GF-D8 (cell line): ENCODE measurements at regions not wholly inside any gene's neighbourhood (a gene's known extent, or its start where the extent isn't known, plus 50 kb on each side); places are given as distances from the start of the nearest gene placed in this dataset.
"Not testable (repeated sequence)": the region's sequence is repeated elsewhere in the genome, so short reads cannot be mapped to it uniquely, and the experiment has no call there.

Source experiments
- DNase-seq: peaks from one replicate; lab custom pipeline; 2025; lab: John Stamatoyannopoulos, UW

DNA sequence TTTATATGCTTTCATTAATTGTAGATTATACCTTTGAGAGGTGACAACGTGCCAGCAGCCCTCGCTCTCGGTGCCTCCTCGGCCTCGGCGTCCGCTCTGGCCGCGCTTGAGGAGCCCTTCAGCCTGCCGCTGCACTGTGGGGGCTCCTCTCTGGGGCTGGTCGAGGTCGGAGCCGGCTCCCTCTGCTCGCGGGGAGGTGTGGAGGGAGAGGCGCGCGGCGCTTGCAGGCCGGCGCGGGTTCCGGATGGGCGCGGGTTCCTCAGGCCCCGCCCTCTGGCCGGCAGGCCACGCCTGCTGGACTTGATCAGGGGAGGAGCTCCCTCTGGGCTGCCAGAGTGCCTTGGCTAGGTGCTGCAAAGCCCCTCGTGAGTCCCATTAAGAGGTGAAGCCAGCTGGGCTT is 321.1 kb upstream of the PCDH18 start:
- no peak for DNase-seq

DNA sequence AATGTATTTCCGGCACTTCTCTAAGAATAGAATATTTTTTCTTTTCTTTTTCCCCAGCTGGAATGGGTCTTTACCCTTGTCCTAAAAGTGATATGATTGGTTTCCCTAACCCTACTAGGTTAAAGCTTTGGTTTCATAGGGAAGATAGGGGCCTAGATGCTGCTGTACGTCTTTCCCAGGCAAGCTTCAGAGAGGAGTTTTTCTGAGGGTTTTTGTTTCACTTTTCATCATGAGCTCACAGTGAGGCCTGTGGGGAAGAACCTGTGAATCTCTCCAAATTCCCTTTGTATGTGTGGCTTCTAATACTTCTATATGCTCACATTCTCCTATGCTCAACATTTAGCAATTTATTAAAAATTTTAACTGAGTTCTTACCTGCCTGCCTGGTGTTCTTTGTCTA is 320.0 kb upstream of the PCDH18 start:
- no peak for DNase-seq

DNA sequence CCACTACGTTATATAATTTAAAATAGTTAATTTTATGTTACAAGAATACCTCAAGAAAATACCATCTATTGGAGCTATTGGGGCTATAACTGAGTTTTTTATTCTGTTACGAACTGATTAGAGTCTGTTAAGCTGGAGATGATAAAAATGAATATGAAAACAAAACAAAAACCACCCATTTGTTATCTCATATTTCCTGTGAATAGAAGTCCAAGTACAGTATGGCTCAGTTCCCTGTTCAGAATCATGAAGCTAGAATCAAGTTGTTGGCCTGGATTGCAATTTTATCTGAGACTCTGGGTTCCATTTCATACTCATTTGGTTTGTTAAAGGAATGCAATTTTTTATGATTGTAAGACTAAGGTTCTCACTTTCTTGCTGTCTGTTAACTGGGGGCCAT is 319.1 kb upstream of the PCDH18 start:
- DNase-seq, result no peak

DNA sequence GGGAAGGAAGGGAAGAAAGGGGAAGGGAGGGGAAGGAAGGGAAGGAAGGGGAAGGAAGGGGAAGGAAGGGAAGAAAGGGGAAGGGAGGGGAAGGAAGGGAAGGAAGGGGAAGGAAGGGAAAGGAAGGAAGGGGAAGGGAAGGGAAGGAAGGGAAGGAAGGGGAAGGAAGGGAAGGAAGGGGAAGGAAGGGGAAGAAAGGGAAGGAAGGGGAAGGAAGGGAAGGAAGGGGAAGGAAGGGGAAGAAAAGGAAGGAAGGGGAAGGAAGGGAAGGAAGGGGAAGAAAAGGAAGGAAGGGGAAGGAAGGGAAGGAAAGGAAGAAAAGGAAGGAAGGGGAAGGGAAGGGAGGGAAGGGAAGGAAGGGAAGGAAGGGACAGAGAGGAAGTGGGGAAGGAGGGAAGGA is 295.7 kb upstream of the PCDH18 start:
- not testable (repeated sequence) for DNase-seq

DNA sequence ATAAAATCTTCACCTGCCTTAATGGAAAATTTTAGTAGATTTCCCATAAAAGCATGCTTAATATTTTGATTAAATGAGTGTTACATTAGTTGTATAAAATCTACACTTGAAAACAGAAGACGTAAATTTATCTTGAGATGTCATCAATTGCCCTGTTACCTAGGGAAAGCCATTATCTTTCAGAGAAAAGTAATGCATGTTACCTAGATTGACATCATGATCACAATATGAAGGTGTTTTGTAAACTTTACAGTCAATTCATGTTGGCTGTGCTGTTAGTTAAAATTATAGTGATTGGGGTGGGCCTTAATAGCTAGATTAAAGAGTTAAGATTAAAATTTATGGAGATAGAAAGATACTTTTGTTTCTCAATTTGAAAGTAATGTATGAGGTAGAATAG is 293.2 kb upstream of the PCDH18 start:
- DNase-seq, result no peak

DNA sequence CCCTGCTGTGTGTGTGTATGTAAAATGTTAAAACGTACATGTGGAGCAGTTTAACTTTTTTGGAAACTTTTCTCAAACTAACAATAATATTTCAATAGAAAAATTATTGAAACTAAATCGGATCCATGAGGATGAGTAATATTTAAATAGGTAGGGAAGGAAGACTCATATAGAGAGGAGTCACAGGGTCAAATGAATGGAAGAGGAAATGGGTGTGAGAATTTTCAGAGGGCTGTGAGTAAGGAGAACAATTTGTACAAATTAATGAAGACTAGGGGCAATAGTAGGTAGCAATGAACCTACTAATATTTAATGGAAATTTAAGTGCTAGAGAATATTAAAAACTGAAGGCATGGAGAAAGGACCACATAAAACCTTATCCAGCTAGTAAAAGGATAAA is 290.7 kb upstream of the PCDH18 start:
- DNase-seq, result no peak

DNA sequence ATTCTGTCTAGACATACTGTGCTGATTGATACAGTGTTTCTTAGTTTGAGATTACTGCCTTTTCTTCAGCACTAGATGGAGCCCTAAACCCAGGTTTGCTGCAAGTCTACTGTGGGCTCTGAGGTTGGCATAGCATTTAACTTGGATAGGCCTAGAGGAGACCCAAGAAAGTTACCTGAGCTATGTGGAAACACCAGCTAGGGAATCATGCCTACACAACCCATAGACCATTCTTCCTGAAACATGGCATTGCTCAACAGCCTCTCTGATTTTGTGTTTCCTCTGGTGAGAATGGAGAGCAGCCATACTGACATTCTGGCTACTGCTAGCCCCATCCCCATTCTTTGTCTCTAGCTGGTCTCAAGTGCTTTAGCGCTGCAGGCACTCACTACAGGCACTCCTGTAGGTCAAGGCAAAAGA is 287.7 kb upstream of the PCDH18 start:
- DNase-seq, result no peak

DNA sequence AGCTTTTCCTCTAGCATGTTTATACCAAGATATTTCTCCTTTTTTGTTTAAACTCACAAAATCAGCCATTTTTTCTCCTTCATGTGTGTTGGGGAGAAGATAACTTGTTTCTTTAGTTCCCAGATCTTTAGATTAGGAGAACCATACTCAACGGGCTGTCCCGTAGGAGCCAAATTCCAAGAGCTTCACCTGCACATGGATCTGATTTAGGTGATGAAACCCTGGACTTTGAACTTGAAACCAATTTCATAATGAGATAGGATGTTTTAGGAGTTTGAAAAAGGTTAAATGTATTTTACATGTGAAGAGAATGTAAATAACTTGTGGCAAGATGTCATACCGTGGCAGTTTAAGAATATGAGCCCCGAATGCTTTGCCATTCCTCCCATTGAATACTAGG is 280.0 kb upstream of the PCDH18 start:
- DNase-seq, result no peak

DNA sequence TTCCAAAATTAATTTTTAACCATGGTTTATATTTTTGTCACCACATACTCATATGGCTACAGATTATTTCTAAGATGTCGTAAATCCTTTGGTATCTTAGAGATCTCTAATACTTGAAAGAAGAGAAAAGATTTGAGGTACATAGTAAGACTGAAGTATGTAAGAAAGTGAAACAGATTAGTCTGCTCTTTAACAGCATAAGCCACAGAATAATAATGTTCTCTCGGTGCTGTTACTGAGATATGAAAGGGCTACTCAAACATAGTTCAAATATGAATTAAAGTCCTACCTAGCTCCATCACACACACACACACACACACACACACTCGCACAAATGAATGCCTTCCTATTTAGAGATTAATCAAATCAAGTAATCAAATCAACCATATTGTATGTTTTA is 274.1 kb upstream of the PCDH18 start:
- no peak for DNase-seq

DNA sequence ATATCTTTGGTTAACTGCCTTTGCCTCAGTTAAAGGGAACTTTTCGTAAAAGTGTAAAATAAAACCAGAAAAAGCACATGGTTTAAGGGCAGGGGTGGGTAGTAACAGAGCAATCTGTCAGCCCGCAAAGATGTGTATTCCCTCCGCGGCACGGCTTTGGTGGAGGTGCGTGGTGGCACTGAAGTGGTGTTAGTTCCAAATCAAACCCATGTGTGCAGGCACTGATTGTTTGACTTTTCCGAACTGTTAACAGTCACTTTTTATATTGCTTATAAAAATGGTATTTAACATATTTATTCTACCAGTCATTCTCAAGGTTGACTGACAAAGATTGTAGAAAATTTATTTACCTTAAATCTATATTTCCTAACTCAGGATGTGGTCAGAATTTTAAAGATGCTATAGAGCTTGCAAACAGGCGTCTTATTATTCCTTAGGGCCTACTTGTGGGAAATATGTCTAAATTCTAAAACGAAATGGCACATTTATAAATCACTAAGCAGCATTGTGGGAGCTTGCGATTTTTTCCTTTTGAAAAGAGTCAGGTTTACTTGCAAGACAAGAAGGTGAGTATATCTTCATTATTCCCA is 272.7 kb upstream of the PCDH18 start:
- DNase-seq, result no peak

DNA sequence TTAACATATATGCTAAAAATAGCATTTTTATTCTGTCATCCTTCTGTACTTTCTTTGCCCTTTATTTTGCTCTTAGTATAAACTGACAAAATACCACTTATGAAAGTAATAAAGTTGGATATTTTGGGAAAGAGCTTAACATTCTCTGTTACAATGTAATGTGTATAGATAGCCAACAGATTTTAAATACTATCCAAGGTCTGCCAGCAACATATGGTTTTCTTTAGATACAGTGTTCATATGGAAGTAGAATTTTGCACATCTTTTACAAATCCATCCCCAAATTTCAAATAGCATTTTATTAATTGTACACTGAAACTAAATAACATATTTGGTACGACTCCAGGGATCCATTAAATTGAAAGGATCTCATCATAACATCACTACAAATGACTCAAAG is 268.6 kb upstream of the PCDH18 start:
- DNase-seq, result no peak

DNA sequence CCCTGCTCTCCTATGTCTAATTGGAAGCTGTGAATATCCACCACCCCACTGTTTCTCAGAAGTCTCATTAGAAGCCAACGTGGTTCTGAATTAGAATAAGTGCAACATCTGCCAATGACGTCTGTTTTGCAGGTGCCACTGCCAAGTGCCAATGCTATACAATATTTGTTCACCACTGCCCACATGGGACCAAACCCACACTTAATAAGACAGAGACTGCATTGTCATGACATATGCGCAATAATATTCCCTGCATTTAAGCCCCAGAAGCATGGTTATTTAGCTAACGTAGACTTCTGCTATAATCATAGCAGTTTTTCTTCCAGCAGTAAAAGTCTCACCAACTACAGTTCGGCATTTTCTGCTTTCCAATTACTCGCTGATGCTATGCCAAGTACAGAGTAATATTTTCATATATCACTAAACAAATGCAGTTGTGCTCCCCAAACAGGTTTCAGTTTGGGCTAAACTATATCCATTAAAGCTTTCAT is 262.5 kb upstream of the PCDH18 start:
- no peak for DNase-seq

DNA sequence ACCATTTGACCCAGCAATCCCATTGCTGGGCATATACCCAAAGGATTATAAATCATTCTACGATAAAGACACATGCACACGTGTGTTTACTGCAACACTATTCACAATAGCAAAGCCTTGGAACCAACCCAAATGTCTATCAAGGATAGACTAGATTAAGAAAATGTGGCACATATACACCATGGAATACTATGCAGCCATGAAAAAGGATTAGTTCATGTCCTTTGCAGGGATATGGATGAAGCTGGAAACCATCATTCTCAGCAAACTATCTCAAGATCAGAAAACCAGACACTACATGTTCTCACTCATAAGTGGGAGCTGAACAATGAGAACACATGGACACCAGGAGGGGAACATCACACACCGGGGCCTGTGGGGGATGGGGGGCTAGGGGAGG is 257.0 kb upstream of the PCDH18 start:
- not testable (repeated sequence) for DNase-seq

DNA sequence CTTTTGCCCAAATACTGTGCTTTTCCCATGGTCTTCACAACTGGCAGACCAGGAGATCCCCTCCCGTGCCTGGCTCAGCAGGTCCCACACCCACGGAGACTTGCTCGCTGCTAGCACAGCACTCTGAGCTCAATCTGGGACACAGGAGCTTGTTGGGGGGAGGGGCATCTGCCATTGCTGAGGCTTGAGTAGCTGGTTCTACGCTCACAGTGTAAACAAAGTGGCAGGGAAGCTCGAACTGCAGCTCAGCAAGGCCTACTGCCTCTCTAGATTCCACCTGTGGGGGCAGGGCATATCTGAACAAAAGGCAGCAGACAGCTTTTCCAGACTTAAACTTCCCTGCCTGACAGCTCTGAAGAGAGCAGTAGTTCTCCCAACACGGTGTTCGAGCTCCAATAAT is 251.6 kb upstream of the PCDH18 start:
- not testable (repeated sequence) for DNase-seq

DNA sequence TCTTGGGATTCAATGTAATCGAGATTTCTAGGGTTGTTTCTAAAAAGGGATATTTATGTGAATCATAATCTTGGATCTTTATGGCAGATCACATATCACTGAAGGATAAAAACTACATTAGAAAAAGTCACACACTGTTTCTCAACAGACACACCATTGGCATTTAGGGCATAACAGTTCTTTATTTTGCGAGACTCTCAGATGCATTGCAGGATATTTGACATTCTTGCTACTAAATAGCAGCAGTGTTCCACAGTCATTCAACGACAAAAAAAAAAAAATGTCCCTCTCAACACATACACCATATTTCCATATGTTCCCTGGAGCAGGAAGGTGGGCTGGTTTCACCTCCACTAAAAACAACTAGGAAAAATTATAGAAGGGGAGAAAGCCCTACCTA is 243.4 kb upstream of the PCDH18 start:
- no peak for DNase-seq

DNA sequence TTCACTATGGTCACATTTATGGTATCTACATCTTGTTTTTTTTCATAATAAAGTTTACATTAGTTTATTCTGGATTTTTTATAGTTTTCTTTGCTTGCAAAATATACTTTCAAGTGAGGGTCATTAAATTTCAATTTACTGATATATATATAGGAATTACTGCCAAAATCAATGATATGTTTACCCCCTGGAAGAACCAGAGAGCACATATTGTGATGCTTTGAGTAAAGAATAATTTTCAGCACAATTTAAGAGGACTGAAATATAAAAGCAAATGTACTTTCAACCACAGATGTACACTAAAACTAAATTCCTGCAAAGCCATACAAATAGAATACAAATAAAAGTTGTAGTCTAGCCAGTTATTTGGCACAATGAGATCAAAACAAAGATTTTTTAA is 242.2 kb upstream of the PCDH18 start:
- no peak for DNase-seq

DNA sequence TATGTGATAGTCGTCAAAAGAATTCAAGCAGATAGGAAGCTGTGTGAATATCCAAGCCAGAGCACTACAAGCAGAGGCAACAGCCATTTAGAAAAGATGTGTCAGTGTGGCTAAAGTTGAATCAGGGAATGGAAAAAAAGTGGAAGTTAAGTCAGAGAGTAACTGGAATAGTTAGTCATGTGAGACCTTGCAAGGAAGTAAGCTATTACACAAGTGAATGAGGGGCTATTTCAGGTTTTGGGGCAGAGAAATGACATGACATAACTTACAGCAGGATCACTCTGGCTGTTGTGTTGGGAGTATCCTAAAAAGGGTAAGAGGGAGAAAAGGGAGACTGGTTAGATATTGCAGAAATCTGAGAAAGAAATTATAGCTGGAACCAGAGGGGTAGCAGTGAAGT is 236.6 kb upstream of the PCDH18 start:
- DNase-seq, result no peak

DNA sequence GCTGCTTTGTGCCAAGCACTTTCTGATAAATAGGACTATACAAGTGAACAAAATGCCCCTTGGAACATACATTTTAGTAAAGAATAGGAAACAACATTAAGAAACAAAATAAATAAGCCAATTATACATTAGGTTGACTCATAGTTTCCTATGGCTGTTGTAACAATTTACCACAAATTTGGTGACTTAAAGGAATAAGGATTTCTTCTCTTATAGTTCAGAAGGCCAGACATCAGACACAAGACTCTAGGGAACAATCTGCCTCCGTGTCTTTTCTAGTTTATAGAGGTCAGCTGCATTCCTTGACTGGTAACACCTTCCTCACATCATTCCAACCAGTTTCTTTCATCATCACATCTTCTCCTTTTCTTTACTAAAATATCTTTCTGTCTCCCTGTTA is 235.9 kb upstream of the PCDH18 start:
- no peak for DNase-seq

DNA sequence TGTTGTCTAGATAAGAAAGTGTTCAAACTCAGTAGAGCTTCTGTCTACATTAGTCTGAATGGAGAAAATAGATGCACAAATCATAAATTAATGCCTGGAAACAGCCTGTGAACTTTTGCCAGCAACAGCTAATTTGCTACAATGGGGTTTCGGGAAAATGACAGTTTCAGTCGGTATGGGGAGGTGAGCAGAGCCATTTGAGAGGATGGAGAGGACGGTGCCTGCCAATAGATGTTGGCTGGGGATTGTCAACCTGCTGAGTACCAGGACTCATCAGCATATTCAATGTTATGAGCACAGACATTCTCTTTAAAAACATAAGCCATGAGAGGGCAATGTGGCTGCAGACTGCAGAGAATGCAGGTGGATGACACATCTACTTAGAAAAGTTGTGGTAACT is 230.3 kb upstream of the PCDH18 start:
- DNase-seq, result no peak

DNA sequence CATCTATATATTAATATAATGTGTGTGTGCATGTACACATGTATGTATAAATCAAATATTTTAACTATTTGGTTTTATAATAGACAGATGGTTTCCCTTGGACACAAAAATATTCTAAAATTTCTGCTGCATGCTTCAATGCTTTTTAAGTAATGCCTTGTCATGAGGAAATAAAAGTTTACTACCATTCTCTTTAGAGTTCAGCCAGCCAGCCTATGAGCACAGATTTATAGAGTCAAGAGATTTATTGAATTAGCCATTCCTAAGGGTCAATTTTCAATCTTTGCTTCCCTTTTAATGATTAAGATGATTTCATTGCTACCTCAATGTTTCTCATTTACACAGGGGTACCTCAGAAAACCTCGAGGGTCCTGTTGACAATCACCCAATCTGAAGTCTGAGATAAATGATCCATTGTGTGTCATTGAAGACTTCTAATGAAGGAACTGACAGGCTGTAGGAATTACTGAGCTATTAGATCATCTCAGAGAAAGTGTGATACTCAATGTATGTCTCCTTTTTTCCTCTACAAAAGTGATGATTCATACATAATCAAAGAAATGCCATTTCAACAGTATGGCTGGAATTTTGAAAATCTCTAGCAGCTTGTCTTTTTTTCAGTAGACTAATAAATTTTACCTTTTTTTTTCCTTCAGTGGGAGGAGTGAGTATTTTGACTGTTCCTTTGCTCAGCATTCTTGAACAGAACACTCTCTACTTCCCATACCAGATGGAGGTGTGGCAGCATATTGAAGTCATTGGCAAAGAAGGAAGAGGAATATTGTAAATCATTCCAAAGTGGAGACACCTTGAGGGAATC is 222.6 kb upstream of the PCDH18 start:
- no peak for DNase-seq

DNA sequence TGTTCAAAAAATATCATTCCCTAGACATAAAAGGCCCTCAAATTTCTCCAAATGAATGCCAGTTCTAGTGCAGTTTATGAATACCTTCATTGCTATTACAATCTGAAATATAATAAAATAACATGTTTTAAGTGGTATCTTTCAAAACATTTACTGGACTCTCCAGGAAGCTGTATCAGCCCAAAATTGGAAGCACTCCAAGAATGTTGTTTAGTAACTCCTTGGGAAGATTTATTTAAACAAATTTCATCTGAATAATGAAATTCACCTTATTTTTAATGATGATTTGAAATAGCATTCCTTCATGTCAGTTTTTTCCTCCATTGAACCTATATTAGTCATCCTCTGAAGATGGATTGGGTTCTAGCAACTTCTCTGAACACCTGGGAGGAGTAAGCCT is 217.2 kb upstream of the PCDH18 start:
- DNase-seq, result no peak

DNA sequence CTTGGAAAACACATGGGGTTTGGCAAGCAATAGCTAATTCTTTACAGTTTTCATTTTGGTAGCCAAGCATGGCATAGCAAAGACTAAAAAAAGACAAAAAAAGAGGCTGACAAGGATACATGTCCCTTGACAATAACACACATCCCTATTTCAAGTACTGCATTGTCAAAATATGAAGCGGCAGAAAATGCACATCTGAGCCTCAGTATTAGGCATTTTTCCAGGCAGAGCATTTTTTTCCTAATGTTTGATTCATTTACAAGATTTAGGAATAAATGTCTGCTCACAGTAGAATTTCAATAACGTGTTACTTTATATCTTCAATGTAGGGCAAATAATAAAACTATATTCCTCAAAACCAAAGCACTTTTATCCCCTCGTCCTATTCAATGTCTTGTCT is 216.3 kb upstream of the PCDH18 start:
- DNase-seq, result no peak

DNA sequence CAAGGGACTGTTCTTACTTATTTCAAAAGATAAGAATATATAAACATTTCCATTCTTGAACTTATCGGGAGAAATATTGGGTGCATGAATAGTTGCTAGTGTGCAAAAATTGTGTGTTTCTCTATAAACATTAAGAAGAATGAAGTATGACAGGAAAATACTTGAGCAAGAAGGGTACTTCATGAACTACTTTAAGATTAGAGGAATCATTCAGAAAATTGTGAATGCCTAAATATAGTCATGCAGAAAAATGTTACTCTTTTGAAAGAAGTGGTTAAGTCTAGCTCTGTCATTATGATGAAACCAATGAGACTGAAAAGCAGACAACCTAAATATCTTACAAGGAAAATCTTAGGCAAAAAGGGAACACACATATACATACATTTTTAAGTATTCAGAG is 207.8 kb upstream of the PCDH18 start:
- no peak for DNase-seq

DNA sequence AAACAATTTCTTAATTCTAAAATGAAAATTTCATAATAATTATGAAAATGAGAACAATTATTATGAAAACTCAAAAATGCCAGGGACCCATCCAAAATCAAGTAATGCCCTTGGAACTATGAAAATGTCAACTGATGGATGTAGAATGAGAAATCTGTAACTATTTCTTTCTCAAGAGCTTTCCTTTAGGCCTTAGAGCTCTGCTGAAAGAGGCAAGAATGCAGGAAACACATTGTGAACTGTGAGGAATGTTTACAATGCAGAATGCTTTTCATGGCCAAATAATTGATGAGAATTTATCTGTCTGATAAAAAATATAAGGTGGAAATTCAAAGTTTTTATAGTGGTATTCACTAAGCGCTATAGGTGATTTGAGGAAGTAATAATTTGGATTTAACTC is 207.1 kb upstream of the PCDH18 start:
- DNase-seq, result no peak
